ENCODE measurements at regions not wholly inside any gene's neighbourhood (a gene's known extent, or its start where the extent isn't known, plus 50 kb on each side); places are given as distances from the start of the nearest gene placed in this dataset.

DNA sequence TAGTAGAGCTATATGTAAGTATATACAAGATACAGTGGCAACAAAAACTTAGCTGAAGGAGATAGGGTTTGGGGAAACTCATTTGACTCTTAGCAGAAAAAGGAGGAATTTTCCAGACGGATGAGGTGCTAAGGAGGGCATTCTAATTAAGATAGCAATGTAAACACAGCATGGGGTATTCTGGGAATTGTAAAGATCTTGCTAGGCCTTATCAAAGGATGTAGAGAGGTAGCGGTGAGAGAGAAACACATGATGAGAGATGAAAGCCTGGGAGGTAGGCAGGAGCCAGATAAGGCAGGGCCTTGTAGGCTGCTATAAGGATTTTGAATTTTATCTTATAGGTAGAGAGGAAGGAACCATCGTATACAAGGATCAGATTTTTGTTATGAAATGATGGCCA is 106.6 kb upstream of the KCNN2 start:
- Histone ChIP-seq H3K36me3 (no peaks in the 10 kb centered on the region), H3K9me3 (no peaks in the 10 kb centered on the region), H3K4me3 (no peak overlapping the region), H3K4me1 (no peaks in the 10 kb centered on the region), H3K27ac (no peak overlapping the region), H3K27me3 (no peaks in the 10 kb centered on the region)
- TF ChIP-seq, protein P1, sequence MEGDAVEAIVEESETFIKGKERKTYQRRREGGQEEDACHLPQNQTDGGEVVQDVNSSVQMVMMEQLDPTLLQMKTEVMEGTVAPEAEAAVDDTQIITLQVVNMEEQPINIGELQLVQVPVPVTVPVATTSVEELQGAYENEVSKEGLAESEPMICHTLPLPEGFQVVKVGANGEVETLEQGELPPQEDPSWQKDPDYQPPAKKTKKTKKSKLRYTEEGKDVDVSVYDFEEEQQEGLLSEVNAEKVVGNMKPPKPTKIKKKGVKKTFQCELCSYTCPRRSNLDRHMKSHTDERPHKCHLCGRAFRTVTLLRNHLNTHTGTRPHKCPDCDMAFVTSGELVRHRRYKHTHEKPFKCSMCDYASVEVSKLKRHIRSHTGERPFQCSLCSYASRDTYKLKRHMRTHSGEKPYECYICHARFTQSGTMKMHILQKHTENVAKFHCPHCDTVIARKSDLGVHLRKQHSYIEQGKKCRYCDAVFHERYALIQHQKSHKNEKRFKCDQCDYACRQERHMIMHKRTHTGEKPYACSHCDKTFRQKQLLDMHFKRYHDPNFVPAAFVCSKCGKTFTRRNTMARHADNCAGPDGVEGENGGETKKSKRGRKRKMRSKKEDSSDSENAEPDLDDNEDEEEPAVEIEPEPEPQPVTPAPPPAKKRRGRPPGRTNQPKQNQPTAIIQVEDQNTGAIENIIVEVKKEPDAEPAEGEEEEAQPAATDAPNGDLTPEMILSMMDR (IDR thresholded peaks at IDR 0.05 in 4 of 5, conservative IDR thresholded peaks at IDR 0.05 in 1 of 5): no peak
- TF ChIP-seq POLR2A (IDR thresholded peaks at IDR 0.05): no peak
- intact Hi-C loops (cut with DNase I; ENCODE audit: low total_unique reads): no loop called here
- no peak for DNase-seq
- in situ Hi-C loops (cut with MboI; ENCODE audit: low sequenced_read_pairs in 4 of 4): no loop called here
- ATAC-seq: no peak

DNA sequence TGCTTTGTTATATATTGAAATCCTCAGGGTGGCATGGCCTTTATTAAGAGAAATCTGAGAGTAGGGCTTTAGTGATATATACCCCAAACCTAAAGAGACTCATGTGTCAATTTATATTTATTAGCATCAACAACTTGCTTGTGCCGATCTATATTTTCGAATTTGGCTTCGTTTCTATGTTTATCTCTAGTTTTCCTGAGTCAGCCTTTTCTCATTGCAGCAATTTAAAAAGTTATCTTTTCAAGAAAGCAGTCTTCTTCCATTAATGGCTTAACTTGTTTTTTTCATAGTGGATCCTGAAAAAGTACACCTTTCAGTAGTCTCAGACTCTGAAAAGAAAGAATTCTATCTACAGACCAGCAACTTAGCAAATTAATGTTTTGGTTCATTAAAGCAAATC is 99.9 kb upstream of the KCNN2 start:
- TF ChIP-seq POLR2A (IDR thresholded peaks at IDR 0.05): no peak
- TF ChIP-seq, protein P1 (IDR thresholded peaks at IDR 0.05 in 4 of 5, conservative IDR thresholded peaks at IDR 0.05 in 1 of 5): no peak
- Histone ChIP-seq H3K9me3 (no peaks in the 10 kb centered on the region), H3K27me3 (no peaks in the 10 kb centered on the region), H3K36me3 (no peaks in the 10 kb centered on the region), H3K4me3 (no peak overlapping the region), H3K4me1 (no peaks in the 10 kb centered on the region), H3K27ac (no peak overlapping the region)
- intact Hi-C loops (cut with DNase I; ENCODE audit: low total_unique reads): no loop called here
- in situ Hi-C loops (cut with MboI; ENCODE audit: low sequenced_read_pairs in 4 of 4): no loop called here
- DNase-seq (no peak), ATAC-seq (no peak)

DNA sequence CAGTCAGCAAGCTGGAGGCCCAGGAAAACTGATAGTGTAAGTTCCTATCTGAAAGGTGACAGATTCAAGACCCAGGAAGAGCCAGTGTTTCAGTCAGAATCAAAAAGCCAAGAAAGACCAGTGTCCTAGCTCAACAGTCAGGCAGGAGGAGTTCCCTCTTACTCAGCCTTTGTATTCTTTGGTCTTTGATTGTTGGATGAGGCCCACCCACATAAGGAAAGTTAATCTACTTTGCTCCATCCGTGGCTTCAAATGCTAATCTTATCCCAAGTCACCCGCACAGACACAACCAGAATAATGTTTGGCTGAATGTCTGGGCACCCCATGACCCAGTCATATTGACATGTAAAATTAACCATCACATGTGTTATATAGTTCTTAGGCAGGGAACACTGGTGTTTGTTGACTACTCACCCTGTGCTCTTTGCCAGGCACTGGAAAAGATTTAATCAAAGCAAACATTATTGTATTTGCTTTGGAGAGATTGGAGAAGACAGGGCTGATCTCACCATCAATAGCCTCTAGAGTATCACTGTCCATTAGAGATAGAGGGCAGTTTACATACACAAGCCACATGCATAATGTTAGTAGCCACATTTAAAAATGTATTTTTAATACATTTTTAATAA is 96.3 kb upstream of the KCNN2 start:
- H3K27ac ChIP-seq: no peak overlapping the region
- H3K27me3 ChIP-seq: no peaks in the 10 kb centered on the region
- in situ Hi-C loops (cut with MboI; ENCODE audit: low sequenced_read_pairs in 4 of 4): no loop called here

DNA sequence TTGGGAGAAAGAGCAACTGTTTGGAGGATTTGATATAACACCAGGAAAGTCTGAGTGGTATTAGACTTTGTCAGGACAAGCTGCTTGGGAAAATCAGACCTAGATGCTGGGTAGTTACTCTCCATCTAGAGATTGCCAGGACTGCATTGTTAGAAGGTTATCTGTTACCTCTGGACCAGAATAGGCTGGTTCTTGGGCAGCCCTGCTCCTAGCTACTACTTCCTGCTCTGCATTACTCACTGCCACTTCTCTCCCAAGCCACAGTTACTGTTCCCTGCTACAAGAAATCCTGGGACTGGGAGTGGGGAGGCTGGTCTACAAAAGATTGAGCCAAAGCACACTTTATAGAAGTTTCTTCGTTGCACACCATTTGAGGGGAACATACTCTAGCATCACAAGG is 95.5 kb upstream of the KCNN2 start:
- H3K27me3 ChIP-seq: no peaks in the 10 kb centered on the region
- no peak for TF ChIP-seq POLR2A (IDR thresholded peaks at IDR 0.05)
- TF ChIP-seq, protein P1 (IDR thresholded peaks at IDR 0.05 in 4 of 5, conservative IDR thresholded peaks at IDR 0.05 in 1 of 5): no peak

More for the DNA sequence above, 96.3 kb upstream of the KCNN2 start:
- intact Hi-C loops (cut with DNase I; ENCODE audit: low total_unique reads): no loop called here
- Histone ChIP-seq H3K36me3 (no peaks in the 10 kb centered on the region), H3K9me3 (no peaks in the 10 kb centered on the region), H3K4me3 (no peak overlapping the region), H3K4me1 (no peaks in the 10 kb centered on the region)
- ATAC-seq: no peak
- DNase-seq: no peak
- TF ChIP-seq, protein P1 (IDR thresholded peaks at IDR 0.05 in 4 of 5, conservative IDR thresholded peaks at IDR 0.05 in 1 of 5): no peak
- TF ChIP-seq POLR2A (IDR thresholded peaks at IDR 0.05): no peak

DNA sequence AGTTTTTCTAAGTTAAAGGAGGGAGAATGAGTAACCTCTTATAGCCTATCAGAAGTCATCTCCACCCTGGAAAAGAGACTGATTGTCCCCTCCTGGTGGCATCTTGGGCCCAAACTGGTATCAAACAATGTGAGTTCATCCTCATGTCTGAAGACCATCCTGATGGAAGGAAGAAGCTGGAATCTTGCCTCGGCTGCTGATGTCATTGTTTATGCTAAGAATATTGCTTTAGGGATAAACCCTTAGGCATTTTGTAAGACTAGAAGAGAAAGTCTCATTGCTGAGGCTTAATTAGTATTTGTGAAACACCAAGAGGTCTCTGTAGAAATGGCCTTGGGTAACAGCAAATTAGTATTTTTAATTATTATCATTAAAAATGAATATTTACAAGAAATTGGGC is 65.7 kb upstream of the KCNN2 start:
- TF ChIP-seq, protein P1 (IDR thresholded peaks at IDR 0.05 in 4 of 5, conservative IDR thresholded peaks at IDR 0.05 in 1 of 5): no peak
- no peak for TF ChIP-seq POLR2A (IDR thresholded peaks at IDR 0.05)
- no peaks in the 10 kb centered on the region for H3K27me3 ChIP-seq
- no peak overlapping the region for H3K27ac ChIP-seq
- no peaks in the 10 kb centered on the region for H3K9me3 ChIP-seq
- H3K36me3 ChIP-seq: no peaks in the 10 kb centered on the region
- H3K4me1 ChIP-seq: no peaks in the 10 kb centered on the region
- DNase-seq (no peak), ATAC-seq (no peak)
- no peak overlapping the region for H3K4me3 ChIP-seq
- in situ Hi-C loops (cut with MboI; ENCODE audit: low sequenced_read_pairs in 4 of 4) (no loop called here), intact Hi-C loops (cut with DNase I; ENCODE audit: low total_unique reads) (no loop called here)

More for the DNA sequence above, 95.5 kb upstream of the KCNN2 start:
- intact Hi-C loops (cut with DNase I; ENCODE audit: low total_unique reads): no loop called here
- Histone ChIP-seq H3K4me1 (no peaks in the 10 kb centered on the region), H3K36me3 (no peaks in the 10 kb centered on the region), H3K9me3 (no peaks in the 10 kb centered on the region), H3K4me3 (no peak overlapping the region), H3K27ac (no peak overlapping the region)
- DNase-seq (no peak), ATAC-seq (no peak)
- in situ Hi-C loops (cut with MboI; ENCODE audit: low sequenced_read_pairs in 4 of 4): no loop called here
